Endodermal cell (in vitro differentiated cells): ENCODE measurements at regions not wholly inside any gene's neighbourhood (a gene's known extent, or its start where the extent isn't known, plus 50 kb on each side); places are given as distances from the start of the nearest gene placed in this dataset.

ENCODE experiments used
- DNase-seq: peaks from one replicate; pipeline ENCODE4 v3.0.0-alpha.2; 2017
- H3K27ac ChIP-seq: 2 replicates; pipeline ENCODE4 v1.5.1; 2013; ENCODE audit warnings: mild to moderate bottlenecking, low read depth, low read length, moderate library complexity
- H3K27me3 ChIP-seq: 2 replicates; pipeline ENCODE4 v1.6.1; 2013; ENCODE audit warnings: mild to moderate bottlenecking, low read length, moderate library complexity; ENCODE audit not compliant: insufficient read depth, control insufficient read depth, poor library complexity, severe bottlenecking
- H3K36me3 ChIP-seq: 2 replicates; pipeline ENCODE4 v1.7.0; 2013; ENCODE audit warnings: mild to moderate bottlenecking, low read length, moderate library complexity; ENCODE audit not compliant: control insufficient read depth, insufficient read depth
- H3K4me1 ChIP-seq: one replicate; pipeline ENCODE4 v1.7.0; 2013; ENCODE audit warnings: low read length; ENCODE audit not compliant: control insufficient read depth, insufficient read depth
- H3K4me3 ChIP-seq: 2 replicates; pipeline ENCODE4 v1.5.1; 2013; ENCODE audit warnings: mild to moderate bottlenecking, low read length, moderate library complexity
- H3K9ac ChIP-seq: 2 replicates; pipeline ENCODE4 v1.6.1; 2013; ENCODE audit warnings: mild to moderate bottlenecking, low read length, moderate library complexity; ENCODE audit not compliant: poor library complexity, severe bottlenecking; ENCODE audit errors: extremely low read depth
- H3K9me3 ChIP-seq: 2 replicates; pipeline ENCODE4 v1.6.1; 2013; ENCODE audit warnings: mild to moderate bottlenecking, low read length, moderate library complexity; ENCODE audit not compliant: control insufficient read depth
- H3K27ac Mint-ChIP-seq: 2 replicates; pipeline ENCODE4 v1.8.0; 2020; ENCODE audit warnings: mixed read lengths
- H3K27me3 Mint-ChIP-seq: 2 replicates; pipeline ENCODE4 v1.8.0; 2021; ENCODE audit warnings: mild to moderate bottlenecking, mixed read lengths; ENCODE audit not compliant: insufficient read depth
- H3K36me3 Mint-ChIP-seq: 2 replicates; pipeline ENCODE4 v1.8.0; 2020; ENCODE audit warnings: low read depth, mixed read lengths
- H3K4me1 Mint-ChIP-seq: 2 replicates; pipeline ENCODE4 v1.8.0; 2020; ENCODE audit warnings: mixed read lengths
- H3K4me3 Mint-ChIP-seq: 2 replicates; pipeline ENCODE4 v1.8.0; 2020; ENCODE audit warnings: mild to moderate bottlenecking, moderate library complexity, mixed read lengths
- H3K9me3 Mint-ChIP-seq: 2 replicates; pipeline ENCODE4 v1.8.0; 2020; ENCODE audit warnings: mild to moderate bottlenecking, mixed read lengths
- WGBS, 2 experiments: methylation state at CpG; one replicate each; pipeline versions ENCODE4 v1.1.5 to v1.1.7; 2013; ENCODE audit warnings: missing lambda C conversion rate in 2 of 2, mixed read lengths in 1 of 2; ENCODE audit not compliant: insufficient coverage in 1 of 2, insufficient read length in 1 of 2; 5-methylcytosine and 5-hydroxymethylcytosine counted together
- TF ChIP-seq, protein P1 (sequence below): fragments of 200-600 bp; sonication (generic); conservative IDR thresholded peaks from 2 replicates; pipeline ENCODE4 v1.5.0; 2021; ENCODE audit warnings: antibody characterized with exemption, mild to moderate bottlenecking

DNA sequence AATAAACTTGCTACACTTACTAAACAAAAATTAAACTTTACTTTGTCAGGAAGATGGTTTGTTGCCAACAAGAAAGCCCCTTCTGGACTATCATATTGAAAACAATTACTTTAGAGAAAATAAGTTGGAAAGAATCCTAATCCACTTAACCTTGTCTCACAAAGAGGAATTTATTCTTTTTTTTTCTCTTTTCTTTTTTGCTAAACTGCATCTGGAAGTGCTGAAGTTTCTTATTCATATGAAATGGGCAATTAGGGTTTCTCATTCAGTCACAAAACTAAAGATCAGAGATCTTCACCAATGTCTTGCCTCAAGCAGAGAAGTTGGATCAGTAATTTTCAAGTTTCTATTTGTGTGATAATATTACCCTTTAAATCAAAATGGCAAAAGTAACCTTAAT, 234.9 kb upstream of the AMOT start:
- Mint-ChIP-seq H3K27me3 (no peaks in the 10 kb centered on the region), H3K27ac (no peak overlapping the region), H3K4me1 (peaks cover 3% of the 10 kb centered on the region), H3K36me3 (peaks cover 3% of the 10 kb centered on the region), H3K4me3 (no peak overlapping the region), H3K9me3 (peaks cover 11% of the 10 kb centered on the region)
- TF ChIP-seq, protein P1, sequence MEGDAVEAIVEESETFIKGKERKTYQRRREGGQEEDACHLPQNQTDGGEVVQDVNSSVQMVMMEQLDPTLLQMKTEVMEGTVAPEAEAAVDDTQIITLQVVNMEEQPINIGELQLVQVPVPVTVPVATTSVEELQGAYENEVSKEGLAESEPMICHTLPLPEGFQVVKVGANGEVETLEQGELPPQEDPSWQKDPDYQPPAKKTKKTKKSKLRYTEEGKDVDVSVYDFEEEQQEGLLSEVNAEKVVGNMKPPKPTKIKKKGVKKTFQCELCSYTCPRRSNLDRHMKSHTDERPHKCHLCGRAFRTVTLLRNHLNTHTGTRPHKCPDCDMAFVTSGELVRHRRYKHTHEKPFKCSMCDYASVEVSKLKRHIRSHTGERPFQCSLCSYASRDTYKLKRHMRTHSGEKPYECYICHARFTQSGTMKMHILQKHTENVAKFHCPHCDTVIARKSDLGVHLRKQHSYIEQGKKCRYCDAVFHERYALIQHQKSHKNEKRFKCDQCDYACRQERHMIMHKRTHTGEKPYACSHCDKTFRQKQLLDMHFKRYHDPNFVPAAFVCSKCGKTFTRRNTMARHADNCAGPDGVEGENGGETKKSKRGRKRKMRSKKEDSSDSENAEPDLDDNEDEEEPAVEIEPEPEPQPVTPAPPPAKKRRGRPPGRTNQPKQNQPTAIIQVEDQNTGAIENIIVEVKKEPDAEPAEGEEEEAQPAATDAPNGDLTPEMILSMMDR: no peak
- H3K27ac ChIP-seq: no peak overlapping the region
- H3K27me3 ChIP-seq: no peaks in the 10 kb centered on the region
- no peaks in the 10 kb centered on the region for H3K9me3 ChIP-seq
- H3K4me1 ChIP-seq: no peaks in the 10 kb centered on the region
- no peak overlapping the region for H3K9ac ChIP-seq
- no peak overlapping the region for H3K4me3 ChIP-seq
- no peaks in the 10 kb centered on the region for H3K36me3 ChIP-seq
- DNase-seq: no peak

DNA sequence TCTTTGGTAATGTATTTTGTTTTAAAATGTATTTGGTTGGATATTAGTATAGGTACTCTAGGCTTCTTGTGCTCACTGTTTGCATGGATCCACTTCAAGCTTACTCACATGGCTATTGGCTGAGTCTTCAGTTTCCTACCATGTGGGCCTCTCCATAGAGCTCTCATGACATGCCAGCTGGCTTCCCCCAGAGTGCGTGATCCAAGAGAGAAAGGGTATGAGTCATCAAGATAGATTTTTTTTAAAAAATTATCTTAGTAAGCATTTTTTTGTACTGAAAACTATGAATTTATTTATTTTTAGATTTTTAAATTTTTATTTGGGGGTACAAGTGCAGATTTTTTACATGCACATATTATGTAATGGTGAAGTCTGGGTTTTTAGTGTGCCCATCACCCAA, 219.1 kb upstream of the AMOT start:
- Mint-ChIP-seq H3K36me3 (no peaks in the 10 kb centered on the region), H3K9me3 (peaks cover 30% of the 10 kb centered on the region), H3K27ac (no peak overlapping the region), H3K27me3 (no peaks in the 10 kb centered on the region), H3K4me3 (no peak overlapping the region), H3K4me1 (no peaks in the 10 kb centered on the region)
- TF ChIP-seq, protein P1: no peak
- H3K36me3 ChIP-seq: no peaks in the 10 kb centered on the region
- no CpG with 5 or more reads among the region's 1 CpG for WGBS, 2 experiments
- H3K27me3 ChIP-seq: no peaks in the 10 kb centered on the region
- no peak overlapping the region for H3K9ac ChIP-seq
- no peak overlapping the region for H3K27ac ChIP-seq
- no peak for DNase-seq
- no peak overlapping the region for H3K4me3 ChIP-seq
- no peaks in the 10 kb centered on the region for H3K4me1 ChIP-seq
- H3K9me3 ChIP-seq: no peaks in the 10 kb centered on the region

DNA sequence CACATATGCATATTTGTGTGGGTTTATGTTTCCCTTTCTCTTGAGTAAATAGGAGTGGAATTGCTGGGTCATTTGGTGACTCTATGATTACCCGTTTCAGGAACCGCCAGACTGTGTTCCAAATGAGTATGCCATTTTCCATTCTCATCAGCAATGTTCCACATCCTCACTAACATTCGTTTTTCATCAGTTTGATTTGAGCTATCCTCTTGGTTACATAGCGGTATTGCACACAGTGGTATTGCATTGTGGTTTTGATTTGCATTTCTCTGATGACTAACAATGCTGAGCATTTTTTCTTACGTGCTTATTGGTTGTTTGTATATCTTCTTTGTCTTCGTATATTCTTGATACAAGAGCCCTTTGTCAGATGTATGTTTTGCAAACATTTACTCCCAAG, 218.0 kb upstream of the AMOT start:
- Histone ChIP-seq H3K4me1 (no peaks in the 10 kb centered on the region), H3K4me3 (no peak overlapping the region), H3K9ac (no peak overlapping the region), H3K36me3 (no peaks in the 10 kb centered on the region), H3K9me3 (no peaks in the 10 kb centered on the region), H3K27ac (no peak overlapping the region), H3K27me3 (no peaks in the 10 kb centered on the region)
- Mint-ChIP-seq H3K4me3 (no peak overlapping the region), H3K4me1 (no peaks in the 10 kb centered on the region), H3K36me3 (no peaks in the 10 kb centered on the region), H3K27me3 (peaks cover 4% of the 10 kb centered on the region), H3K9me3 (peaks cover 20% of the 10 kb centered on the region), H3K27ac (no peak overlapping the region)
- 96% methylated on average over 5 of the region's 6 CpGs; no CpG with 5 or more reads in 1 of the 2 experiments for WGBS, 2 experiments
- TF ChIP-seq, protein P1: no peak
- no peak for DNase-seq
